GM18951 (cell line): ENCODE measurements at regions not wholly inside any gene's neighbourhood (a gene's known extent, or its start where the extent isn't known, plus 50 kb on each side); places are given as distances from the start of the nearest gene placed in this dataset.

ENCODE experiments used
- POLR2A ChIP-seq: IDR thresholded peaks from 4 replicates; pipeline ENCODE4 v1.6.1; 2011; ENCODE audit warnings: mild to moderate bottlenecking; ENCODE audit not compliant: insufficient read length, insufficient read depth; ENCODE audit errors: extremely low read depth
- in situ Hi-C: fragments of 300-500 bp; cut with MboI; formaldehyde crosslinking; loops from one replicate; pipeline ENCODE4 v1.12.0; 2022; ENCODE audit warnings: low sequenced_read_pairs, mixed read lengths, inconsistent platforms; ENCODE audit not compliant: unreplicated experiment

- TF ChIP-seq POLR2A, result no peak
- in situ Hi-C loops, result no loop called here
These were observed 565.6 kb downstream of the MTRR start for GRCh38 chr5:8434501-8434900.

DNA sequence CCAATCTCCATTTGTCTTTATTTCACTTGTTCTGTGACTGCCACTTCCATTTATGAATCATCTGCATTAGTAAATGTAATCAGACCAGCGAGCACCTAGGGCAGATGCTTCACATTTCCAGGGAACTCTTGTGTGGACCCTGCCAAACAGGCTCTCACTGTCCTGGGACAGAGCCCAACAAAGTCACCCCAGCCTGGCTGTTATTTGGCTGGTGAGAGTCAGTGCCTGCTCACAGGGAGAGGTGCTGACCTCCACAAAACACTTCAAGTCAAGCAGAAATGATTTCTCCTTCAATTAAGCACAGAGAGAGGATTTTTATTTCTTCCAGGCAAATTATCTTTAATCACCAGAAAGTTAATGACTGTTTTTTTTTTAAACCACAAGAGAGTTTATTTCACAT, 568.0 kb downstream of the MTRR start:
- in situ Hi-C loops, result no loop called here
- TF ChIP-seq POLR2A, result no peak

GRCh38 chr5:8445139-8445538, 576.2 kb downstream of the MTRR start:
- no peak for TF ChIP-seq POLR2A
- in situ Hi-C loops, result no loop called here

- in situ Hi-C loops, result no loop called here
- no peak for TF ChIP-seq POLR2A
These were observed 577.2 kb downstream of the MTRR start for GRCh38 chr5:8446179-8446578.

DNA sequence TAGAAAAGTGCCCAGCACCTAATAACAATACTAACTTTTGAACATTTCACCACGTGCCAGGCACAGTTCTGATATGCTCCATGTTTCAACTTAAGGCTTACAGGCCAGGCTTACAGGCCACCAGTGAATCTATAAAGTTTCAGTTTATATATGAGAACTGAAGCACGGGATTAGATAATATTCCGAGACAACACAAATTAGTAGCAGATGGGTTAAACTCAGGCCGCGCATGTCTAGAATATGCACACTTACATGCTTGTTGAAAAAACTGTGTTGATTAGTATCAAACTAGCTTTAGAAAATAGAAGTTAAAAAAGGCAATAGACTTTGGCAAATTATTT, 587.9 kb downstream of the MTRR start:
- TF ChIP-seq POLR2A, result no peak
- in situ Hi-C loops, result no loop called here

GRCh38 chr5:8457187-8458037, 588.5 kb downstream of the MTRR start:
- in situ Hi-C loops, result no loop called here

GRCh38 chr5:8458038-8458383, 589.1 kb downstream of the MTRR start:
- in situ Hi-C loops, result no loop called here
- no peak for TF ChIP-seq POLR2A

More at GRCh38 chr5:8457187-8458037, 588.5 kb downstream of the MTRR start:
- peak; percentile 49 for TF ChIP-seq POLR2A

DNA sequence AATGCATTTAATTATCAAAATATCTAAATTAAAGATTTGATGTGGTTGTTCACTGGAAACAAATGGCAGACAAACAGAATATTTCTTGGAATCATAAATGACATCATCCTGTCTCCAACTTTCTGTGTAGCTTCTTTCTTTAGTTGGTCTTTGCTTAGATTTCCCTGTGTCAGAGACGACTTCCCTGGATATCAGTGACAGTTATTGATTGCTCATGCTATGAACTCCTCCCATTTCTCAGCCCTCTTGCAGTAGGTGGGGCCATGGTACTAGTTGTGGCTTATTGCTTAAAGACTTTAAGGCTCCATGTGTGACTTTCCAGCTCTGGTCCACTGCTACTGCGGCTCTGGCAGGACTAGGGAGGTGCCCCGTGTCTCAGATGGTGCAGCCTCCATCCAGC, 592.6 kb downstream of the MTRR start:
- in situ Hi-C loops, result no loop called here
- TF ChIP-seq POLR2A, result no peak

DNA sequence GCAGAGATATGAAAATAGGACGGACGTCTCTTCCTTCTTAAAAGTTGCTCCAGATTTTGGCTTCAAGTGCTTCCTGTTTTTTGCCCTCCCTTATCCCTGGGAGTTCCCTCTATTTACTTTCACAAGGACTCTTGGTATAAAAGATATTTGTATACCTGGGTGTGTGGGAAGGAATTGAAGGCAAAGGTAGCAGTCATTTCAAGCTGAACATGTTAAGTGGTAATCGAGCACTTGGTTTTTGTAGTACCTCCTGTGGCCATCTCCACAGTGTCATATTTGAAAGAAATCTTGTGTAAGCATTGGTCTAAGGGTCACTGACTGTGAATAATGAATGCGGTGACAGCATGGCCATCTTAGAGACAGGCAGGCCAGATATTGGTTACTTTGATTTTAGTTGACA, 593.6 kb downstream of the MTRR start:
- no peak for TF ChIP-seq POLR2A
- in situ Hi-C loops, result no loop called here

DNA sequence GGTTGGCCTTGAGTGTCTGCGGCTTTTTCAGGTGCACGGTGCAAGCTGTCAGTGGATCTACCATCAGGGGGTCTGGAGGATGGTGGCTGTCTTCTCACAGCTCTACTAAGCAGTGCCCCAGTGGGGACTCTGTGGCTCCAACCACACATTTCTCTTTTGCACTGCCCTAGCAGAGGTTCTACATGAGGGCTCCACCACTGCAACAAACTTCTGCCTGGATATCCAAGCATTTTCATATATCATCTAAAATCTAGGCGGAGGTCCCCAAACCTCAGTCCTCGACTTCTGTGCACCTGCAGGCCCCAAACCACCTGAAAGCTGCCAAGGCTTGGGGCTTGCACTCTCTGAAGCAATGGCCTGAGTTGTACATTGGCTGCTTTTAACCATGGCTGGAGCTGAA, 601.5 kb downstream of the MTRR start:
- TF ChIP-seq POLR2A, result no peak
- in situ Hi-C loops, result no loop called here

DNA sequence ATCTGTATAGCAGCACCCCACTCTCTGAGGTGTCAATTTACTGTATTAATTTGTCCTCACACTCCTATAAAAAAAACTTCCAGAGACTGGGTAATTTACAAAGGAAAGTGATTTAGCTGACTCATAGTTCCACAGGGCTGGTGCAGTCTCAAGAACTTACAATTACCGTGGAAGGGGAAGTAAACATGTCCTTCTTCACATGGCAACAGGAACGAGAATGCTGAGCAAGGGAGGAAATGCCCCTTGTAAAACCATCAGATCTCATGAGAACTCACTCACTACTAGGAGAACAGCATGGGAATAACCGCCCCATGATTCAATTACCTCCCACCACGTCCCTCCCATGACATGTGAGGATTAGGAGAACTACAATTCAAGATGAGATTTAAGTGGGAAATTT, 602.6 kb downstream of the MTRR start:
- in situ Hi-C loops, result no loop called here
- TF ChIP-seq POLR2A, result no peak

DNA sequence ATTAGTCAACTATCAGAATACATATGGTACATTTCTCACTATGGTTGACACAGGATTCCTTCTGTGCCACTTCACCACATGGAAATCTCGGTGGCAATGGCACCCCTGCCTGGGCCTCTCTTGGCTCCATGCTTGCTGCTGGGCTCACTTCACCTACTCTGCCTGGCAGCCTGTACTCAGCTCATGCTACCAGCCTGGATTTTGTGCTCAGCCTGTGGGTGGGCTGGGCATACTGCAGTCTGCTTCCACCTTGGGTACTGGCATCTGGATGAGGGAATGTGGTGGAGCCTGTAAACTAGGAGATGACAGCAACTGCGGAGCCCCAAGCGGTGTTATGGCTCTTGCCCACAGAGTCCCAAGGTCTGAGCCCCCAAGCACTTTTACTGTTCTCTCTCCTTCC, 604.1 kb downstream of the MTRR start:
- no peak for TF ChIP-seq POLR2A
- in situ Hi-C loops, result no loop called here

DNA sequence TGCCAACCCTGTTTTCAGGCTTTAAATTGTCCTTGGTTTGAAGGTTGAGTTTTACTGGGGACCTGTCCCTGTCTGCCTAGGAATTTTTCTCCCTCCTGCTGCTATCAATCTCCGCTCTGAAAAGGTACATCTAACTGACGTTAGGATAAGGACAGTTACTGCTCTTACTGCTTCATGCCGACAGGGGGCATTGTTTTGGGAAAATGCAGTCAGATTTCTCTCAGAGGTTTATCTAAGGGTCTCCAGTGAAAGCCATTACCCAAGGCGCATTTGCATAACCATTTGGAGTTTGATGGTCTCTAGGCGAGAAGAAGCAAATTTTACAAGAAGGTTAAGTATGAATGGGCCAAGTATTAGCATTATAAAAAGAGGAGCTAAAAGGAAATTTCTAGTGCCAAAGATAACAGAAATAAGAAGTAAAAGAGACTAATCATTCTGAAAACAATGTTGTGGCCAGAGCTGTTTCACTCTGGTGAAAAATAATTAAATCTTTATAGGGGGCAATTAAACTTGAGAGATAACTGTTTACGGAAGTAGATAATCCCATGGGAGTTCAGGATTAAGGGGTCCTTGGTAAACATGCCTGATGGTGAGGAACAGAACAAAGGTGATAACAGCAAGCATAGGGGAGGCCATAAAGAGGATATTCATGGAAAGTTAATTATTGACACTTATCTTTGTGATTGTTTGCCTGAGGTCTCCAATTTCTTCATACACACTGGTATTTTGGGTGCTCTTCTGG, 605.0 kb downstream of the MTRR start:
- TF ChIP-seq POLR2A, result no peak
- in situ Hi-C loops, result no loop called here

GRCh38 chr5:8474569-8474930, 605.6 kb downstream of the MTRR start:
- TF ChIP-seq POLR2A, result no peak
- in situ Hi-C loops, result no loop called here
